HG03108 (cell line): ENCODE measurements at regions not wholly inside any gene's neighbourhood (a gene's known extent, or its start where the extent isn't known, plus 50 kb on each side); places are given as distances from the start of the nearest gene placed in this dataset.

Source experiments
- ATAC-seq: cut with Tn5 transposase; IDR thresholded peaks from one replicate; pipeline ENCODE4 v1.9.1; 2021; ENCODE audit warnings: moderate library complexity; ENCODE audit not compliant: unreplicated experiment

GRCh38 chr20:60718743-60719480 is 533.1 kb upstream of the CDH4 start:
- no peak for ATAC-seq

- ATAC-seq, result no peak
Measured at GRCh38 chr20:60725311-60725906, 526.7 kb upstream of the CDH4 start.

GRCh38 chr20:60727425-60727824 is 524.6 kb upstream of the CDH4 start:
- no peak for ATAC-seq

- no peak for ATAC-seq
Measured at GRCh38 chr20:60728705-60729104, 523.4 kb upstream of the CDH4 start.

GRCh38 chr20:60729135-60729900 is 522.7 kb upstream of the CDH4 start:
- no peak for ATAC-seq

- no peak for ATAC-seq
Measured at GRCh38 chr20:60732322-60732721, 519.7 kb upstream of the CDH4 start.

GRCh38 chr20:60748086-60748485 is 504.0 kb upstream of the CDH4 start:
- ATAC-seq, result no peak

- no peak for ATAC-seq
Measured at GRCh38 chr20:60749804-60750602, 502.1 kb upstream of the CDH4 start.

- ATAC-seq, result no peak
Measured at GRCh38 chr20:60750909-60751308, 501.2 kb upstream of the CDH4 start.

GRCh38 chr20:60751826-60752225 is 500.2 kb upstream of the CDH4 start:
- ATAC-seq, result no peak

GRCh38 chr20:60752741-60753420 is 499.2 kb upstream of the CDH4 start:
- no peak for ATAC-seq

GRCh38 chr20:60754856-60755255 is 497.2 kb upstream of the CDH4 start:
- ATAC-seq, result no peak

GRCh38 chr20:60759651-60760050 is 492.4 kb upstream of the CDH4 start:
- ATAC-seq, result no peak

GRCh38 chr20:60760256-60761000 is 491.6 kb upstream of the CDH4 start:
- no peak for ATAC-seq

- no peak for ATAC-seq
Measured at GRCh38 chr20:60761056-60761455, 491.0 kb upstream of the CDH4 start.

- no peak for ATAC-seq
Measured at GRCh38 chr20:60762386-60762785, 489.7 kb upstream of the CDH4 start.

GRCh38 chr20:60764328-60764727 is 487.7 kb upstream of the CDH4 start:
- no peak for ATAC-seq

GRCh38 chr20:60764771-60765170 is 487.3 kb upstream of the CDH4 start:
- no peak for ATAC-seq

- no peak for ATAC-seq
Measured at GRCh38 chr20:60765821-60766403, 486.1 kb upstream of the CDH4 start.

- ATAC-seq, result no peak
Measured at GRCh38 chr20:60768216-60768615, 483.8 kb upstream of the CDH4 start.
